ENCODE measurements at regions not wholly inside any gene's neighbourhood (a gene's known extent, or its start where the extent isn't known, plus 50 kb on each side); places are given as distances from the start of the nearest gene placed in this dataset.

DNA sequence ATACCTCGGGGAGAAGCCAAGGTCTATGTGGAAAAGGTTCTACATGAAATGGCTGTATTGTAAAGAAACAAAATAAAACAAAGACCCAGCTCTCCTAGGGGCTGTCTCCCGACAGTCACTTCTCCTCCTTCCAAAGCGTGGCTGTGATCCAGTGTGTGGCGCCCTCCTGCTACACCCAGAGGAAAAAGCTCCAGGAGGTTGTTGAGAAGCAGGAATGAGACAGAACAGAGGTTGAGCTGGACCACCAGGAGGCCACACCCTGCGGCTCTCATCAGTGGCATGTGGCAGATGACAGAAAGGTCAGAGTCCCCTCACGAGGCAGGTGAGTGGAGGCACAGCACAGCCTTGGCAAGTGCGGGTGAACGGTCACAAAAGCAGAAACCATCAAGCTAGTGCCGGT is 236.0 kb downstream of the TBXT start:
- TF ChIP-seq TAF1 (conservative IDR thresholded peaks at IDR 0.05) = no peak
- no peak for TF ChIP-seq NR2F2 (IDR thresholded peaks at IDR 0.05)
- TF ChIP-seq, protein P1, sequence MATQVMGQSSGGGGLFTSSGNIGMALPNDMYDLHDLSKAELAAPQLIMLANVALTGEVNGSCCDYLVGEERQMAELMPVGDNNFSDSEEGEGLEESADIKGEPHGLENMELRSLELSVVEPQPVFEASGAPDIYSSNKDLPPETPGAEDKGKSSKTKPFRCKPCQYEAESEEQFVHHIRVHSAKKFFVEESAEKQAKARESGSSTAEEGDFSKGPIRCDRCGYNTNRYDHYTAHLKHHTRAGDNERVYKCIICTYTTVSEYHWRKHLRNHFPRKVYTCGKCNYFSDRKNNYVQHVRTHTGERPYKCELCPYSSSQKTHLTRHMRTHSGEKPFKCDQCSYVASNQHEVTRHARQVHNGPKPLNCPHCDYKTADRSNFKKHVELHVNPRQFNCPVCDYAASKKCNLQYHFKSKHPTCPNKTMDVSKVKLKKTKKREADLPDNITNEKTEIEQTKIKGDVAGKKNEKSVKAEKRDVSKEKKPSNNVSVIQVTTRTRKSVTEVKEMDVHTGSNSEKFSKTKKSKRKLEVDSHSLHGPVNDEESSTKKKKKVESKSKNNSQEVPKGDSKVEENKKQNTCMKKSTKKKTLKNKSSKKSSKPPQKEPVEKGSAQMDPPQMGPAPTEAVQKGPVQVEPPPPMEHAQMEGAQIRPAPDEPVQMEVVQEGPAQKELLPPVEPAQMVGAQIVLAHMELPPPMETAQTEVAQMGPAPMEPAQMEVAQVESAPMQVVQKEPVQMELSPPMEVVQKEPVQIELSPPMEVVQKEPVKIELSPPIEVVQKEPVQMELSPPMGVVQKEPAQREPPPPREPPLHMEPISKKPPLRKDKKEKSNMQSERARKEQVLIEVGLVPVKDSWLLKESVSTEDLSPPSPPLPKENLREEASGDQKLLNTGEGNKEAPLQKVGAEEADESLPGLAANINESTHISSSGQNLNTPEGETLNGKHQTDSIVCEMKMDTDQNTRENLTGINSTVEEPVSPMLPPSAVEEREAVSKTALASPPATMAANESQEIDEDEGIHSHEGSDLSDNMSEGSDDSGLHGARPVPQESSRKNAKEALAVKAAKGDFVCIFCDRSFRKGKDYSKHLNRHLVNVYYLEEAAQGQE (IDR thresholded peaks at IDR 0.05) = no peak
- TF ChIP-seq FOXA1 (IDR thresholded peaks at IDR 0.05) = no peak
- TF ChIP-seq, protein P2, sequence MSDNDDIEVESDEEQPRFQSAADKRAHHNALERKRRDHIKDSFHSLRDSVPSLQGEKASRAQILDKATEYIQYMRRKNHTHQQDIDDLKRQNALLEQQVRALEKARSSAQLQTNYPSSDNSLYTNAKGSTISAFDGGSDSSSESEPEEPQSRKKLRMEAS (IDR thresholded peaks at IDR 0.05) = no peak
- TF ChIP-seq, protein P3, sequence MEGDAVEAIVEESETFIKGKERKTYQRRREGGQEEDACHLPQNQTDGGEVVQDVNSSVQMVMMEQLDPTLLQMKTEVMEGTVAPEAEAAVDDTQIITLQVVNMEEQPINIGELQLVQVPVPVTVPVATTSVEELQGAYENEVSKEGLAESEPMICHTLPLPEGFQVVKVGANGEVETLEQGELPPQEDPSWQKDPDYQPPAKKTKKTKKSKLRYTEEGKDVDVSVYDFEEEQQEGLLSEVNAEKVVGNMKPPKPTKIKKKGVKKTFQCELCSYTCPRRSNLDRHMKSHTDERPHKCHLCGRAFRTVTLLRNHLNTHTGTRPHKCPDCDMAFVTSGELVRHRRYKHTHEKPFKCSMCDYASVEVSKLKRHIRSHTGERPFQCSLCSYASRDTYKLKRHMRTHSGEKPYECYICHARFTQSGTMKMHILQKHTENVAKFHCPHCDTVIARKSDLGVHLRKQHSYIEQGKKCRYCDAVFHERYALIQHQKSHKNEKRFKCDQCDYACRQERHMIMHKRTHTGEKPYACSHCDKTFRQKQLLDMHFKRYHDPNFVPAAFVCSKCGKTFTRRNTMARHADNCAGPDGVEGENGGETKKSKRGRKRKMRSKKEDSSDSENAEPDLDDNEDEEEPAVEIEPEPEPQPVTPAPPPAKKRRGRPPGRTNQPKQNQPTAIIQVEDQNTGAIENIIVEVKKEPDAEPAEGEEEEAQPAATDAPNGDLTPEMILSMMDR (IDR thresholded peaks at IDR 0.05; ENCODE audit: low read depth, low read length, missing input control) = no peak
- TF ChIP-seq RAD21 (IDR thresholded peaks at IDR 0.05) = no peak
- no peak for TF ChIP-seq JUND (IDR thresholded peaks at IDR 0.05)
